GM10266 (cell line): ENCODE measurements at regions not wholly inside any gene's neighbourhood (a gene's known extent, or its start where the extent isn't known, plus 50 kb on each side); places are given as distances from the start of the nearest gene placed in this dataset.
"Not testable (repeated sequence)": the region's sequence is repeated elsewhere in the genome, so short reads cannot be mapped to it uniquely, and the experiment has no call there.

Experiments used
- DNase-seq: peaks from one replicate; pipeline ENCODE4 v3.0.0; 2012; ENCODE audit errors: extremely low spot score
- TF ChIP-seq, protein P1 (sequence below): IDR thresholded peaks from 2 replicates; pipeline ENCODE4 v1.5.1; 2012; ENCODE audit warnings: mild to moderate bottlenecking, low read depth; ENCODE audit not compliant: control insufficient read depth, insufficient read depth; ENCODE audit errors: missing control alignments

DNA sequence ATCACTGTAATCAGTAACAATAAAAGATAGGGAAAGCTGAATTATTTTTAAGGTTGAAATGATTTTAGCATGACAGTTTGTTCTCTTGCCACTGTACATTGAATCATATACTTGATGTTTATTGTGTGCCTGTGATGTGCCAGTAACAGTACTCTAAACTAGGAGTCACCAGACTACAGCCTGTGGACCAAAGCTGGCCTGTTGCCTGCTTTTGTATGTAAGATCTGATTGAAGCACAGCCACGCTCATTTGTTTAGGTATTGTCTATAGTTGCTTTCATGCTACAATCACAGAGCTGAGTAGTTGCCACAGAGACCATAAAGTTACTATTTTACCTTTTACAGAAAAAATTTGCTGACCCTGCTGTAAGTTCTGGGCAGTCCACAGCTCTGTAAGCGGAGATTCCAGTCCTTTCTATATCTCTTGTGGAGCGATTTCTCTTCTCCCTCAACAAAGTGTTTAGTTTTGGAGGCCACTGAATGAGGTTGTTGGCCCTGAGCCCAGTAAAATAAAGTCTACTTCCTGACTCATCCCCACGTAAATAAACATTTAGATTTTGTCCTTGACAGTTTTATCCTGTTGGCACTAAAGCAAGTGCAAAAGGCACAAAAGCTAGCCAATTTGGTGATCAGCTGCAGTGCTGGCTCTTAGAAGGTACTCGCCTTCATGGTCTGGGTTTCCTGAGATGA is 173.7 kb upstream of the VKORC1L1 start:
- not testable (repeated sequence) for DNase-seq

DNA sequence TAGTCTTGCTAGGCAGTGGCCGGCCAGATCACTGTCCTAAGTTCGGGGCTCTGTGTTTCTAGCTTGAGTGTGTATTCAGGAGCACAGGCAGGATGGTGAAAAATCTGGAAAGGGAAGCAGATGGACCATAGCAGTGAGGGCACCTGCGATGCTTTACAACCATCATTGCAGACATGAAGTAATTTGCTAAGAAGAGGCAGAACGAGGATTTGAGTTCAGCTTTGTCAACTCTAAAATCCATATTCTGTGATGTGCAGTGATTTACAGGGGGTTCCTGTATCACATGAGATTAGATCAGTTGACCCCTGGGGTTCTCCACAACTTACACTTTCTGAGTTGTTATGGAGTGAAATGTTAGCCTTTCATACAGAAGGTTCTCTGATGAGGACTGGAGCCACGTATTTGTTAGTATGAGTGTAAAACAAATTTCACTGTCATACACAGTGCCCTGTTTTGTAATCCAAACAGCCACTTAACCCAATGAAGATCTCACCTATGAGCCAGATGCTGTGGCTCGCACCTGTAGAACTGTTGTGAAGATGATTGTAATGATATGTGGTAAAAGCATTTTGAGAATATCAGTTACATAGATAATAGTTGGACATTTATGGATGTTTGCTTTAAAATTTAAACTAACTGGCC is 173.0 kb upstream of the VKORC1L1 start:
- not testable (repeated sequence) for DNase-seq

DNA sequence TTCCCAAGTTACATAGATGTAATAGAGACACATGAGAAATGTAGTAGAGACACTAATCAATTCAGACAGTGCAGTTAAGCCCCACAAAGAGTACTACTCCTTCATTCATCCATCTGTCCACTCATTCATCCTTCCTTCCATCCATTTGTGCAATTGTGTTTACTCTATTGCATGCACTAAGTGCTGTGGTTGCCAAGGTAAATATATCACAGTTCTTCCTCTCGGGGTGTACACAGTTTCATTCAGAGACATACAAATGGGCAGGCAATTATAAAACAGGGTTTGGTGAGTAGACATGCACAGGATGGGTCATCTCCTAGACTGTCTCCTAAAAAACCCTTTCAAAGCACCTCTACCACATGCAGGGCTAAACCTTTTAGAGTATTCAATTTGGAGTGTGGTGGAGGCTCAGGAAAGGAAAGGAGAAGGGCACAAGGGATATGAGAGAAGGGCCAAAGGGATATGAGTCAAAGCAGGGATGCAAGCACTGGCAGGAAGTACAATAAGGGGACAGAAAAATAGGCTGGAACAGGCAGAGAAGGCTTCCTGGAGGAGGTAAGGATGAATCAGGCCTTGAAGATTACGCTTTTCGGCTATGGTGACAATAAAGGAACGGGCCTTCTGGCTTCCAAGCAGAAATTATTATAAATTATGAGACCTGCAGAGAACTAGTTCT is 153.6 kb upstream of the VKORC1L1 start:
- DNase-seq: not testable (repeated sequence)

DNA sequence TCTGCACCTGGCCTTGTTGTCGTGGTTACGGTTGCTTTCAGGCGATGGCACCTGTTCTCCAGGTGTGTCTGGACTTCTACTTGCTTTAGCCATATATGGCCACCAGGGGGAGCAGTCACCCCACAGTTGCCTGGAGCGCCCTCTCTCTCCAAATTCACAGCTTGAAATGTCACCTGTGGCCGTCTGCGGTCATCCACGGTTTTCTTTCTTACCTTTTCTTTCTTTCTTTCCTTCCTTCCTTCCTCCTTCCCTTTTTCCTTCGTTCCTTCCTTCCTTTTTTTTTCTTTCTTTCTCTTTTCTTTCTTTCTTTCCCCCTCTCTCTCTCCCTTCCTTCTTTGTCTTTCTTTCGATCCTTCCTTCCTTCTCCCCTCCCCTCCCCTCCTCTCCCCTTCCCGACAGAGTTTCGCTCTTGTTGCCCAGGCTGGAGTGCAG is 150.5 kb upstream of the VKORC1L1 start:
- DNase-seq: peak; percentile 51
- TF ChIP-seq, protein P1, sequence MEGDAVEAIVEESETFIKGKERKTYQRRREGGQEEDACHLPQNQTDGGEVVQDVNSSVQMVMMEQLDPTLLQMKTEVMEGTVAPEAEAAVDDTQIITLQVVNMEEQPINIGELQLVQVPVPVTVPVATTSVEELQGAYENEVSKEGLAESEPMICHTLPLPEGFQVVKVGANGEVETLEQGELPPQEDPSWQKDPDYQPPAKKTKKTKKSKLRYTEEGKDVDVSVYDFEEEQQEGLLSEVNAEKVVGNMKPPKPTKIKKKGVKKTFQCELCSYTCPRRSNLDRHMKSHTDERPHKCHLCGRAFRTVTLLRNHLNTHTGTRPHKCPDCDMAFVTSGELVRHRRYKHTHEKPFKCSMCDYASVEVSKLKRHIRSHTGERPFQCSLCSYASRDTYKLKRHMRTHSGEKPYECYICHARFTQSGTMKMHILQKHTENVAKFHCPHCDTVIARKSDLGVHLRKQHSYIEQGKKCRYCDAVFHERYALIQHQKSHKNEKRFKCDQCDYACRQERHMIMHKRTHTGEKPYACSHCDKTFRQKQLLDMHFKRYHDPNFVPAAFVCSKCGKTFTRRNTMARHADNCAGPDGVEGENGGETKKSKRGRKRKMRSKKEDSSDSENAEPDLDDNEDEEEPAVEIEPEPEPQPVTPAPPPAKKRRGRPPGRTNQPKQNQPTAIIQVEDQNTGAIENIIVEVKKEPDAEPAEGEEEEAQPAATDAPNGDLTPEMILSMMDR: peak; percentile 70

DNA sequence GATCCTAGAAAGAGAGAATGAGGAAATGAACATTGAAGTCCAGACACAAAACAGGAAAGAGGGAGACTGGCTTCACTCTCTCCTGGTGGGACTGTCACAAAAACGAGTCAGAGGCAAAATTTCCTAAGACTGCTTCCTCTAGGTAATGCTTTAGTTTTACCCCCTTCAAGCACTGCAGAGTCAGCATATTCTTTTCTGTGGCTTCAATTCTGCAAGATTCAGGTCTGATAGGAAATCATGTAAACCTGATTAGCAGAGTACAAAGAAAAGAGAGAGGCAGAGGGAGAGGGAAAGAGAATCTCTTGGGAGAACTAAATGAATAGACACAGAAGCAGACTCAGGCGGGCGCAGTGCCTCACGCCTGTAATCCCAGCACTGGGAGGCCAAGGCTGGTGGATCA is 145.7 kb upstream of the VKORC1L1 start:
- not testable (repeated sequence) for DNase-seq

DNA sequence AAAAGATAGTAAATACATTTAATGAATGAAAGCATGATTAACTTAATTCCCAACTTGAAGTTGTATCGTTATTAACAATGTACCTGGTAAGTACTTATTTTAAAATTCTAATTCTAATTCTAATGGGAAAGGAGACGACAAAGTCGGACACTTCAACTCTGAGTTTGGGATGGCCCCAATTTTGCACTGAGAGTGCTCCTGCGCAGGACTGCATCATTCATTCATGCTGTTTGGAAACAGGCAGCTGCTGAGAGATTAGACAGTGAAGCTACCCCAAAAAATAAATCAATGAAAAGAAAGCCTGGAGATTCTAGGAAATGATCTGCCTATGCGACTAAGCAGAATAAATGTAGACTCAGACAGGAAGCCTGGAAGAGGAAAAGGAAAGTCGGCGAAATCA is 141.7 kb upstream of the VKORC1L1 start:
- DNase-seq: no peak
- TF ChIP-seq, protein P1: no peak

DNA sequence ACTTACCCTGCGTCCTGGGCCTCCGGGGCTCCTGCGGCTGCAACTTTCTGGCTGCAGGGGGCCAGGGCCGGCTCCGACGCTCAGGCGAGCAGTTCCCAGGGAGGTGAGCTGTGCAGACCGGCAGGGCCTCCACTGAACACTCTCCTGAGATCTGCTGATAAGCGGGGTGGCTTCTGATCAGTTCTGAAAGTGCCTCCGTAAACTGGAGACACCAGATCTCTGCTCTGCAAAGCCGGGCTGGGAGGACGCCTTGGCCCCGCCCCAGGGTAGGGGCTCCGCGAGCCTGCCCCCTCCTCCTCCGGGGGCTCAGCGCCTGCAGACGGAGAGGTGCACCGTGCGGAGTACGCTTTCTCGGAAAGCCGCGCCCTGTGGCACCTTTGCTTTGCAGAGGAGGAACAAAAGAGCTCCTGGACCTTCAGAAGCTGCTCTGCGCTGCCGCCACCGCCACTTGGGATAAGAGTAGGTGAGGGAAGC is 141.3 kb upstream of the VKORC1L1 start:
- TF ChIP-seq, protein P1: no peak
- no peak for DNase-seq

DNA sequence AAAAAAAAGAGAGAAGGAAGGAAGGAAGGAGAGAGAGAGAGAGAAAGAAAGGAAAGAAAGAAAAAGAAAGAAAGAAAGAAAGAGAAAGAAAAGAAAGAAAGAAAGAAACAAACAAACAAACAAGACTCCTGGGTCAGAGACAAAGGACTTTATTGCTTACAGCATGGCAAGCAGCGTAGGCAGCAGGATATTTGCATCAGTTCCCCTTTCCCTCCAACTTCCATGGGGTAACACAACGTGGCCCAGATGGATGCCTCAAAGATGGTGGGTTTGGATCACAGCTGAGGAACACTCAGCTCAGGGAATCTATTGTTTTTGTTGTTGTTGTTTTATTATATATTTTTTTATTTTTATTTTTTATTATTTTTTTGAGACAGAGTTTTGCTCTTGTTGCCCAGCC is 128.5 kb upstream of the VKORC1L1 start:
- no peak for DNase-seq
- TF ChIP-seq, protein P1: no peak

DNA sequence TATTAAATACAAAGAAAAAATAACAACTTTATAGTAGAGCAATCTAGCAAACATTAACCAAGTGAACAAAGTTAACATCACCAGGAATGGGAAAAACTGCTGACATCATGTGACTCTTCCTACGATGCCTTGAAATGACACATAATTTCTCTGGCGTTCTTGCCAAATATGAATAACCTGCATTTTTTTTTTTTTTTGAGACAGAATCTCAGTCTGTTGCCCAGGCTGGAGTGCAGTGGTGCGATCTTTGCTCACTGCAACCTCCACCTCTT is 126.5 kb upstream of the VKORC1L1 start:
- TF ChIP-seq, protein P1: no peak
- no peak for DNase-seq
